ENCODE measurements at regions not wholly inside any gene's neighbourhood (a gene's known extent, or its start where the extent isn't known, plus 50 kb on each side); places are given as distances from the start of the nearest gene placed in this dataset.
A peak's percentile ranks its signal among the peaks of the same experiment; 100 is the strongest.
"Not testable (repeated sequence)": the region's sequence is repeated elsewhere in the genome, so short reads cannot be mapped to it uniquely, and the experiment has no call there.

GRCh38 chr1:109846162-109846561, 64.5 kb upstream of the CSF1 start:
- no peak overlapping the region for H3K4me3 ChIP-seq (ENCODE audit: low read depth, low read length)
- no peak for TF ChIP-seq CTCF (IDR thresholded peaks at IDR 0.05; ENCODE audit: insufficient read depth, low read depth, low read length)
- DNase-seq (ENCODE audit: low read depth) = no peak

- no peak for DNase-seq (ENCODE audit: low read depth)
- no peak for TF ChIP-seq CTCF (IDR thresholded peaks at IDR 0.05; ENCODE audit: insufficient read depth, low read depth, low read length)
- no peak overlapping the region for H3K4me3 ChIP-seq (ENCODE audit: low read depth, low read length)
These were observed 65.0 kb upstream of the CSF1 start for GRCh38 chr1:109845658-109846057.

GRCh38 chr1:109844609-109845008, 66.0 kb upstream of the CSF1 start:
- H3K4me3 ChIP-seq (ENCODE audit: low read depth, low read length) = no peak overlapping the region
- no peak for TF ChIP-seq CTCF (IDR thresholded peaks at IDR 0.05; ENCODE audit: insufficient read depth, low read depth, low read length)
- DNase-seq (ENCODE audit: low read depth) = no peak

- peak; percentile 45 for DNase-seq (ENCODE audit: low read depth)
- H3K4me3 ChIP-seq (ENCODE audit: low read depth, low read length) = no peak overlapping the region
- no peak for TF ChIP-seq CTCF (IDR thresholded peaks at IDR 0.05; ENCODE audit: insufficient read depth, low read depth, low read length)
These were observed 70.5 kb upstream of the CSF1 start for GRCh38 chr1:109840011-109840629.

- DNase-seq (ENCODE audit: low read depth); H3K4me3 ChIP-seq (ENCODE audit: low read depth, low read length): not testable (repeated sequence)
These were observed 71.4 kb upstream of the CSF1 start for GRCh38 chr1:109839276-109839675.

GRCh38 chr1:109838838-109839240, 71.8 kb upstream of the CSF1 start:
- peak; percentile 77 for DNase-seq (ENCODE audit: low read depth)
- no peak overlapping the region for H3K4me3 ChIP-seq (ENCODE audit: low read depth, low read length)
- TF ChIP-seq CTCF (IDR thresholded peaks at IDR 0.05; ENCODE audit: insufficient read depth, low read depth, low read length) = no peak

GRCh38 chr1:109837852-109838570, 72.6 kb upstream of the CSF1 start:
- DNase-seq (ENCODE audit: low read depth) = no peak
- no peak overlapping the region for H3K4me3 ChIP-seq (ENCODE audit: low read depth, low read length)
- TF ChIP-seq CTCF (IDR thresholded peaks at IDR 0.05; ENCODE audit: insufficient read depth, low read depth, low read length) = no peak

- H3K4me3 ChIP-seq (ENCODE audit: low read depth, low read length); DNase-seq (ENCODE audit: low read depth): not testable (repeated sequence)
These were observed 71.9 kb upstream of the EPS8L3 start for GRCh38 chr1:109835645-109836044.
